Upper lobe of left lung (tissue), 6 donors: ENCODE measurements at regions not wholly inside any gene's neighbourhood (a gene's known extent, or its start where the extent isn't known, plus 50 kb on each side); places are given as distances from the start of the nearest gene placed in this dataset.

Source experiments
- ATAC-seq, 2 donors: fragments of 200-7000 bp; cut with Tn5 transposase; one replicate each; pipeline ENCODE4 v1.9.1; 2022; ENCODE audit warnings: mild to moderate bottlenecking in 2 of 2, moderate library complexity in 2 of 2; ENCODE audit not compliant: low FRiP score in 2 of 2
- DNase-seq, 2 donors: peaks; one replicate each; pipeline ENCODE4 v3.0.0-alpha.2; 2019 to 2020
- H3K27ac ChIP-seq, 4 donors: fragments of 200-600 bp; sonication (generic); one replicate each; pipeline ENCODE4 v1.5.1; 2016 to 2019
- H3K27me3 ChIP-seq, 4 donors: fragments of 200-600 bp; sonication (generic); one replicate each; pipeline ENCODE4 v1.5.1; 2017 to 2019
- H3K36me3 ChIP-seq, 4 donors: fragments of 200-600 bp; sonication (generic); one replicate each; pipeline ENCODE4 v1.5.1; 2016 to 2019
- H3K4me1 ChIP-seq, 4 donors: fragments of 200-600 bp; sonication (generic); one replicate each; pipeline ENCODE4 v1.5.1; 2018 to 2019
- H3K4me3 ChIP-seq, 4 donors: fragments of 200-600 bp; sonication (generic); one replicate each; pipeline ENCODE4 v1.5.1; 2017 to 2019; ENCODE audit warnings: mild to moderate bottlenecking in 2 of 4, moderate library complexity in 1 of 4
- H3K9me3 ChIP-seq, 4 donors: fragments of 200-600 bp; sonication (generic); one replicate each; pipeline ENCODE4 v1.5.1; 2018 to 2019
- EP300 ChIP-seq, 4 donors: sonication (generic); formaldehyde crosslinking; IDR thresholded peaks; one replicate each; pipeline ENCODE4 v1.5.1; 2017; ENCODE audit warnings: antibody characterized with exemption in 4 of 4, control low read depth in 2 of 4
- POLR2A ChIP-seq, 4 donors: fragments of 450-650 bp; IDR thresholded peaks; one replicate each; pipeline ENCODE4 v1.5.1; 2016 to 2017; ENCODE audit warnings: antibody characterized with exemption in 4 of 4, mild to moderate bottlenecking in 2 of 4
- POLR2AphosphoS5 ChIP-seq, 2 donors: sonication (generic); formaldehyde crosslinking; IDR thresholded peaks; one replicate each; pipeline ENCODE4 v1.5.1; 2017; ENCODE audit warnings: antibody characterized with exemption in 2 of 2
- WGBS, 2 donors: methylation state at CpG; one replicate each; pipeline ENCODE4 v1.1.5; 2017 to 2018; 5-methylcytosine and 5-hydroxymethylcytosine counted together
- TF ChIP-seq, protein P1 (sequence below), 6 experiments: fragments of 450-650 bp in 4 of 6; fragments of 200-600 bp in 2 of 6; sonication (generic) in 2 of 6; IDR thresholded peaks; one replicate each; pipeline ENCODE4 v1.5.1; 2016 to 2019; ENCODE audit warnings: antibody characterized with exemption in 6 of 6
- donor health status: DM: no; HTN: no; CAD: no; lungs with moderate emphysema.
- donor health status: DM: no; HTN: yes; CAD: no; lungs with severe emphysema.

GRCh38 chr1:234989479-234990327 lies 138.9 kb downstream of the TOMM20 start:
- H3K36me3 ChIP-seq: no peaks in the 10 kb centered on the region
- TF ChIP-seq, protein P1, sequence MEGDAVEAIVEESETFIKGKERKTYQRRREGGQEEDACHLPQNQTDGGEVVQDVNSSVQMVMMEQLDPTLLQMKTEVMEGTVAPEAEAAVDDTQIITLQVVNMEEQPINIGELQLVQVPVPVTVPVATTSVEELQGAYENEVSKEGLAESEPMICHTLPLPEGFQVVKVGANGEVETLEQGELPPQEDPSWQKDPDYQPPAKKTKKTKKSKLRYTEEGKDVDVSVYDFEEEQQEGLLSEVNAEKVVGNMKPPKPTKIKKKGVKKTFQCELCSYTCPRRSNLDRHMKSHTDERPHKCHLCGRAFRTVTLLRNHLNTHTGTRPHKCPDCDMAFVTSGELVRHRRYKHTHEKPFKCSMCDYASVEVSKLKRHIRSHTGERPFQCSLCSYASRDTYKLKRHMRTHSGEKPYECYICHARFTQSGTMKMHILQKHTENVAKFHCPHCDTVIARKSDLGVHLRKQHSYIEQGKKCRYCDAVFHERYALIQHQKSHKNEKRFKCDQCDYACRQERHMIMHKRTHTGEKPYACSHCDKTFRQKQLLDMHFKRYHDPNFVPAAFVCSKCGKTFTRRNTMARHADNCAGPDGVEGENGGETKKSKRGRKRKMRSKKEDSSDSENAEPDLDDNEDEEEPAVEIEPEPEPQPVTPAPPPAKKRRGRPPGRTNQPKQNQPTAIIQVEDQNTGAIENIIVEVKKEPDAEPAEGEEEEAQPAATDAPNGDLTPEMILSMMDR (IDR thresholded peaks at IDR 0.05): no peak
- no peak for TF ChIP-seq POLR2A (IDR thresholded peaks at IDR 0.05)
- no peak for TF ChIP-seq POLR2AphosphoS5 (IDR thresholded peaks at IDR 0.05)
- no peak for TF ChIP-seq EP300 (IDR thresholded peaks at IDR 0.05)
- ATAC-seq: no peak
- peaks cover 27 to 33% (median 32%) of the 10 kb centered on the region in 4 donors for H3K4me1 ChIP-seq
- no peaks in the 10 kb centered on the region for H3K27me3 ChIP-seq
- DNase-seq: no peak
- peak overlapping the region in 2 of 4 donors; percentile 2 to 90 for H3K27ac ChIP-seq
- no peak overlapping the region for H3K4me3 ChIP-seq
- 94 to 95% methylated on average over 15 of the region's 15 CpGs for WGBS, 2 donors
- H3K9me3 ChIP-seq: no peaks in the 10 kb centered on the region

DNA sequence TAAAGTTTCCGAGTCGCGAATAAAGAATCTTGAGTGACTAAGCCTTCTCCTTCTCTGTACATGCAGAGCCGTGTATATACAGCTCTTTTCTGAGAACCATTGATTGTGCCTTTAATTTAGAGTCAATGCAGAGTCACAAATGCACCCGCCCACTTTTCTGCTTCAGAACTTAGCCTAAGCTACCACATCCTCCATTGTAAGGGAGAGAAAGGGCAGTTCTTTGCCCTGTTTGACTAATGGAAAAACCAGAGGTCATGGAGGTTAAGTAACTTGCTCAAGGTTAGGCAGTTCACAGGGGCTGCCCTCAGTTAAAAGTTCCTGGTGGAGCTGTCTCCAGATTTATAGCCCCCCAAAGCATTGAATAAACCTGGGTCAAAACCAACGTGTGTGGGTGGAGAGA lies 139.6 kb downstream of the TOMM20 start:
- H3K4me3 ChIP-seq: no peak overlapping the region
- ATAC-seq (no peak), DNase-seq (no peak)
- H3K27me3 ChIP-seq: no peaks in the 10 kb centered on the region
- WGBS, 2 donors: 89 to 95% methylated on average over 6 of the region's 6 CpGs
- TF ChIP-seq, protein P1 (IDR thresholded peaks at IDR 0.05): no peak
- TF ChIP-seq POLR2A (IDR thresholded peaks at IDR 0.05) (no peak), EP300 (IDR thresholded peaks at IDR 0.05) (no peak), POLR2AphosphoS5 (IDR thresholded peaks at IDR 0.05) (no peak)
- peaks cover 31 to 38% (median 36%) of the 10 kb centered on the region in 4 donors for H3K4me1 ChIP-seq
- H3K9me3 ChIP-seq: no peaks in the 10 kb centered on the region
- no peaks in the 10 kb centered on the region for H3K36me3 ChIP-seq
- H3K27ac ChIP-seq: peak overlapping the region in 2 of 4 donors; percentile 2 to 90

- Histone ChIP-seq H3K9me3 (no peaks in the 10 kb centered on the region), H3K27ac (peak overlapping the region in 3 of 4 donors; percentile 2 to 95 (median 90)), H3K4me3 (no peak overlapping the region), H3K36me3 (no peaks in the 10 kb centered on the region), H3K4me1 (peaks cover 31 to 38% (median 37%) of the 10 kb centered on the region in 4 donors), H3K27me3 (no peaks in the 10 kb centered on the region)
- DNase-seq (no peak), ATAC-seq (no peak)
- TF ChIP-seq EP300 (IDR thresholded peaks at IDR 0.05) (no peak), POLR2A (IDR thresholded peaks at IDR 0.05) (no peak), POLR2AphosphoS5 (IDR thresholded peaks at IDR 0.05) (no peak)
- TF ChIP-seq, protein P1 (IDR thresholded peaks at IDR 0.05): no peak
- 94 to 95% methylated on average over 4 of the region's 4 CpGs for WGBS, 2 donors
Observed at GRCh38 chr1:234988536-234988935, 140.1 kb downstream of the TOMM20 start.

- DNase-seq: no peak
- H3K27me3 ChIP-seq: no peaks in the 10 kb centered on the region
- 69 to 71% methylated on average over 2 of the region's 2 CpGs for WGBS, 2 donors
- H3K36me3 ChIP-seq: no peaks in the 10 kb centered on the region
- TF ChIP-seq POLR2AphosphoS5 (IDR thresholded peaks at IDR 0.05): no peak
- TF ChIP-seq, protein P1 (IDR thresholded peaks at IDR 0.05): no peak
- TF ChIP-seq POLR2A (IDR thresholded peaks at IDR 0.05): no peak
- no peak for TF ChIP-seq EP300 (IDR thresholded peaks at IDR 0.05)
- peaks cover 31 to 41% (median 37%) of the 10 kb centered on the region in 4 donors for H3K4me1 ChIP-seq
- H3K4me3 ChIP-seq: no peak overlapping the region
- no peaks in the 10 kb centered on the region for H3K9me3 ChIP-seq
- no peak for ATAC-seq
- peak overlapping the region; percentile 83 to 95 (median 90) for H3K27ac ChIP-seq
Observed at GRCh38 chr1:234988155-234988517, 140.5 kb downstream of the TOMM20 start.
